ENCODE measurements at regions not wholly inside any gene's neighbourhood (a gene's known extent, or its start where the extent isn't known, plus 50 kb on each side); places are given as distances from the start of the nearest gene placed in this dataset.

GRCh38 chr3:13211605-13212210 lies 138.5 kb upstream of the IQSEC1 start:
- ChIA-PET SMC1A (ENCODE audit: uncharacterized antibody, unreplicated experiment) (no interaction called here), RAD21 (ENCODE audit: unreplicated experiment) (no interaction called here), POLR2A (no interaction called here), CTCF (no interaction called here)
- no peak for ATAC-seq
- Histone ChIP-seq H3K4me3 (no peak overlapping the region), H3K4me2 (ENCODE audit: control insufficient read depth, insufficient read depth) (no peak overlapping the region), H3K9ac (ENCODE audit: control insufficient read depth, insufficient read depth, low read length) (no peak overlapping the region), H3K36me3 (ENCODE audit: control insufficient read depth in 2 of 2, insufficient read depth in 2 of 2, low read length in 1 of 2) (no peaks in the 10 kb centered on the region), H3K27me3 (replicated peaks in 1 of 2; ENCODE audit: control insufficient read depth in 2 of 2, insufficient read depth in 2 of 2, low read length in 1 of 2) (peaks cover 4 to 13% of the 10 kb centered on the region in 2 experiments; a peak in 3 of 4 replicates), H3K79me2 (ENCODE audit: control insufficient read depth, insufficient read depth, low read length) (no peaks in the 10 kb centered on the region), H3K4me1 (ENCODE audit: control insufficient read depth, insufficient read depth, low read length) (no peaks in the 10 kb centered on the region), H3K9me3 (replicated peaks; ENCODE audit: control insufficient read depth, insufficient read depth, low read length) (no peaks in the 10 kb centered on the region), H4K20me1 (ENCODE audit: control insufficient read depth, insufficient read depth) (no peaks in the 10 kb centered on the region), H2AFZ (ENCODE audit: control insufficient read depth, low read depth, low read length) (no peak overlapping the region), H3K27ac (ENCODE audit: control insufficient read depth, insufficient read depth) (no peak overlapping the region)
- 36% methylated on average over 16 of the region's 16 CpGs for WGBS (ENCODE audit: insufficient coverage, insufficient replicate concordance, low lambda C conversion rate, missing lambda C conversion rate)
- in situ Hi-C loops (cut with MboI) = no loop called here
- BruUV-seq (replicated peaks) = no TSS peak
- TF ChIP-seq SIN3A (IDR thresholded peaks at IDR 0.05; ENCODE audit: low read depth, low read length) (no peak), ZSCAN29 (IDR thresholded peaks at IDR 0.05) (no peak), RBBP5 (conservative IDR thresholded peaks at IDR 0.05) (no peak), ESRRA (IDR thresholded peaks at IDR 0.05; ENCODE audit: low read length) (no peak), NFIC (IDR thresholded peaks at IDR 0.05; ENCODE audit: low read depth, low read length) (no peak), CREM (IDR thresholded peaks at IDR 0.05; ENCODE audit: low read depth) (no peak), ZNF687 (IDR thresholded peaks at IDR 0.05) (no peak), PBX3 (IDR thresholded peaks at IDR 0.05; ENCODE audit: insufficient replicate concordance, low read depth, low read length) (no peak), JUNB (IDR thresholded peaks at IDR 0.05) (no peak), KDM1A (IDR thresholded peaks at IDR 0.05; ENCODE audit: borderline replicate concordance) (no peak), BACH1 (IDR thresholded peaks at IDR 0.05; ENCODE audit: borderline replicate concordance) (no peak), ZBED1 (IDR thresholded peaks at IDR 0.05; ENCODE audit: borderline replicate concordance) (no peak)
- intact Hi-C loops (cut with micrococcal nuclease; ENCODE audit: unreplicated experiment) = no loop called here
- FAIRE-seq = no peak
- no peak for DNase-seq (ENCODE audit: low read depth, low spot score)
